ENCODE measurements at regions not wholly inside any gene's neighbourhood (a gene's known extent, or its start where the extent isn't known, plus 50 kb on each side); places are given as distances from the start of the nearest gene placed in this dataset.

DNA sequence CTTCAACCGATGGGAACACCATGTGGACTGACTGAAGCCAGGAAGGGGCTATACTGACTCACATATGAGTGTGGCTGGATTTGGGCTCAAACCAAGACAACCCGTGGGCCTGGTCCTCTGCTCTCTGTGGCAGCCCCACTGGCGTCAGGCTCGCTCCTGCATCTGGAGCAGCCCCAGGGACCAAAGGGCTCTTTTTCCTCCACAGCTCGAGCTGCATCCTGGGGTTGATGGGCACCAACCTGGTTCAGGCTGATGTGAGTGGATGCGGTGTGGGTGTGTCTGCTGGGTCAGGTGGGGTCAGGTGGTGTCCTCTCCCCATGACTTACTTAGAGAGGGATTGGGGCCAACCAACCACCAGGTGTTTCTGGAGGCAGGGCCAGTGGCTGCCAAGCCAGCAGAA is 303.0 kb upstream of the AJAP1 start:
- no peak for DNase-seq (ENCODE audit: low spot score)
- 90% methylated on average over 6 of the region's 6 CpGs for WGBS
- H3K9me3 ChIP-seq (ENCODE audit: control insufficient read depth in 4 of 4, low read length in 3 of 4), result no peaks in the 10 kb centered on the region
- TF ChIP-seq SP1 (IDR thresholded peaks at IDR 0.05) (no peak), EGR1 (IDR thresholded peaks at IDR 0.05; ENCODE audit: low read depth in 2 of 2) (no peak), FOXA1 (IDR thresholded peaks at IDR 0.05) (no peak), MAX (IDR thresholded peaks at IDR 0.05) (no peak), JUND (IDR thresholded peaks at IDR 0.05) (no peak), TAF1 (conservative IDR thresholded peaks at IDR 0.05) (no peak), GABPA (IDR thresholded peaks at IDR 0.05 in 1 of 2, conservative IDR thresholded peaks at IDR 0.05 in 1 of 2) (no peak), RAD21 (IDR thresholded peaks at IDR 0.05) (no peak), NR2F2 (IDR thresholded peaks at IDR 0.05) (no peak), HNF4G (IDR thresholded peaks at IDR 0.05) (no peak), YY1 (IDR thresholded peaks at IDR 0.05) (no peak), RXRA (IDR thresholded peaks at IDR 0.05) (no peak), ATF3 (IDR thresholded peaks at IDR 0.05) (no peak), HNF4A (conservative IDR thresholded peaks at IDR 0.05) (no peak), FOXA2 (IDR thresholded peaks at IDR 0.05) (no peak), REST (IDR thresholded peaks at IDR 0.05) (no peak)
- TF ChIP-seq, protein P1, sequence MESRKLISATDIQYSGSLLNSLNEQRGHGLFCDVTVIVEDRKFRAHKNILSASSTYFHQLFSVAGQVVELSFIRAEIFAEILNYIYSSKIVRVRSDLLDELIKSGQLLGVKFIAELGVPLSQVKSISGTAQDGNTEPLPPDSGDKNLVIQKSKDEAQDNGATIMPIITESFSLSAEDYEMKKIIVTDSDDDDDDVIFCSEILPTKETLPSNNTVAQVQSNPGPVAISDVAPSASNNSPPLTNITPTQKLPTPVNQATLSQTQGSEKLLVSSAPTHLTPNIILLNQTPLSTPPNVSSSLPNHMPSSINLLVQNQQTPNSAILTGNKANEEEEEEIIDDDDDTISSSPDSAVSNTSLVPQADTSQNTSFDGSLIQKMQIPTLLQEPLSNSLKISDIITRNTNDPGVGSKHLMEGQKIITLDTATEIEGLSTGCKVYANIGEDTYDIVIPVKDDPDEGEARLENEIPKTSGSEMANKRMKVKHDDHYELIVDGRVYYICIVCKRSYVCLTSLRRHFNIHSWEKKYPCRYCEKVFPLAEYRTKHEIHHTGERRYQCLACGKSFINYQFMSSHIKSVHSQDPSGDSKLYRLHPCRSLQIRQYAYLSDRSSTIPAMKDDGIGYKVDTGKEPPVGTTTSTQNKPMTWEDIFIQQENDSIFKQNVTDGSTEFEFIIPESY (IDR thresholded peaks at IDR 0.05), result no peak
- H3K4me1 ChIP-seq (ENCODE audit: control insufficient read depth in 4 of 4, insufficient read depth in 4 of 4, low read length in 3 of 4), result no peaks in the 10 kb centered on the region
- no peaks in the 10 kb centered on the region for H3K27me3 ChIP-seq (ENCODE audit: control insufficient read depth in 4 of 4, insufficient read depth in 4 of 4, low read length in 3 of 4)
- H3K4me3 ChIP-seq (ENCODE audit: low read depth in 1 of 3, low read length in 3 of 3), result no peak overlapping the region
- no peak overlapping the region for H3K27ac ChIP-seq (ENCODE audit: low read depth in 1 of 2, low read length in 2 of 2)
- H3K9ac ChIP-seq (ENCODE audit: low read depth in 1 of 2, low read length in 2 of 2), result no peak overlapping the region
- no peaks in the 10 kb centered on the region for H3K36me3 ChIP-seq (ENCODE audit: control insufficient read depth in 4 of 4, insufficient read depth in 3 of 4, low read depth in 1 of 4, low read length in 3 of 4)

- Histone ChIP-seq H3K9ac (ENCODE audit: low read depth in 1 of 2, low read length in 2 of 2) (no peak overlapping the region), H3K4me1 (ENCODE audit: control insufficient read depth in 4 of 4, insufficient read depth in 4 of 4, low read length in 3 of 4) (no peaks in the 10 kb centered on the region), H3K4me3 (ENCODE audit: low read depth in 1 of 3, low read length in 3 of 3) (no peak overlapping the region), H3K27me3 (ENCODE audit: control insufficient read depth in 4 of 4, insufficient read depth in 4 of 4, low read length in 3 of 4) (no peaks in the 10 kb centered on the region), H3K9me3 (ENCODE audit: control insufficient read depth in 4 of 4, low read length in 3 of 4) (no peaks in the 10 kb centered on the region), H3K36me3 (ENCODE audit: control insufficient read depth in 4 of 4, insufficient read depth in 3 of 4, low read depth in 1 of 4, low read length in 3 of 4) (no peaks in the 10 kb centered on the region), H3K27ac (ENCODE audit: low read depth in 1 of 2, low read length in 2 of 2) (no peak overlapping the region)
- no peak for DNase-seq (ENCODE audit: low spot score)
- TF ChIP-seq RXRA (IDR thresholded peaks at IDR 0.05) (no peak), MAX (IDR thresholded peaks at IDR 0.05) (no peak), SP1 (IDR thresholded peaks at IDR 0.05) (no peak), GABPA (IDR thresholded peaks at IDR 0.05 in 1 of 2, conservative IDR thresholded peaks at IDR 0.05 in 1 of 2) (no peak), TAF1 (conservative IDR thresholded peaks at IDR 0.05) (no peak)
- TF ChIP-seq, protein P1 (IDR thresholded peaks at IDR 0.05), result no peak
- WGBS, result 80% methylated on average over 13 of the region's 13 CpGs
These were observed 301.1 kb upstream of the AJAP1 start for GRCh38 chr1:4353090-4353856.
